Mammary epithelial cell (primary cell): ENCODE measurements at regions not wholly inside any gene's neighbourhood (a gene's known extent, or its start where the extent isn't known, plus 50 kb on each side); places are given as distances from the start of the nearest gene placed in this dataset.

Experiments used
- CTCF ChIP-seq, 2 donors: IDR thresholded peaks in 1 of 2; conservative IDR thresholded peaks in 1 of 2; 2 replicates each; pipeline ENCODE4 v1.5.1; 2011 to 2012; ENCODE audit warnings: inconsistent platforms in 2 of 2, low read length in 2 of 2, mild to moderate bottlenecking in 2 of 2, control low read depth in 1 of 2, low read depth in 1 of 2; ENCODE audit not compliant: insufficient read depth in 1 of 2; ENCODE audit errors: extremely low read depth in 1 of 2
- EZH2 ChIP-seq: IDR thresholded peaks from 2 replicates; pipeline ENCODE4 v1.6.1; 2012; ENCODE audit warnings: low read length, inconsistent platforms, borderline replicate concordance

GRCh38 chr13:65188721-65189120 lies 2041.4 kb downstream of the PCDH9 start:
- TF ChIP-seq CTCF (conservative IDR thresholded peaks at IDR 0.05 in 1 of 2, IDR thresholded peaks at IDR 0.05 in 1 of 2; ENCODE audit: extremely low read depth in 1 of 2, insufficient read depth in 1 of 2, low read depth in 1 of 2, low read length in 2 of 2) (no peak), EZH2 (no peak)
